GM23338 (cell line): ENCODE measurements at regions not wholly inside any gene's neighbourhood (a gene's known extent, or its start where the extent isn't known, plus 50 kb on each side); places are given as distances from the start of the nearest gene placed in this dataset.

ENCODE experiments used
- CREB1 ChIP-seq: fragments of 250-450 bp; sonication (Bioruptor Pico); IDR thresholded peaks from 2 replicates; pipeline ENCODE4 v1.5.0; 2020; ENCODE audit warnings: low read depth, mild to moderate bottlenecking, moderate library complexity
- CTCF ChIP-seq, 2 experiments: fragments of 200-600 bp in 1 of 2; sonication (generic) in 1 of 2; conservative IDR thresholded peaks; 2 replicates each; pipeline versions ENCODE4 v1.5.1 to v1.6.1; 2016 to 2017; ENCODE audit warnings: antibody characterized with exemption in 2 of 2, low read depth in 2 of 2, mild to moderate bottlenecking in 2 of 2, moderate library complexity in 1 of 2
- EZH2 ChIP-seq: fragments of 200-600 bp; sonication (generic); IDR thresholded peaks from one replicate; pipeline ENCODE4 v1.8.0; 2017; ENCODE audit warnings: antibody characterized with exemption, mild to moderate bottlenecking, low read depth; ENCODE audit not compliant: unreplicated experiment
- EZH2phosphoT487 ChIP-seq: fragments of 200-600 bp; sonication (generic); IDR thresholded peaks from one replicate; pipeline ENCODE4 v1.8.1; 2018; ENCODE audit warnings: antibody characterized with exemption; ENCODE audit not compliant: unreplicated experiment
- NANOG ChIP-seq: IDR thresholded peaks from 2 replicates; pipeline ENCODE4 v1.6.1; 2016; ENCODE audit warnings: antibody characterized with exemption, borderline replicate concordance
- POLR2AphosphoS5 ChIP-seq: IDR thresholded peaks from 2 replicates; pipeline ENCODE4 v1.6.1; 2016; ENCODE audit warnings: antibody characterized with exemption, low read depth
- STAT1 ChIP-seq: IDR thresholded peaks from one replicate; pipeline ENCODE4 v1.6.1; 2016; ENCODE audit warnings: antibody characterized with exemption; ENCODE audit not compliant: unreplicated experiment
- ZNF114 ChIP-seq: fragments of 250-450 bp; sonication (Bioruptor Pico); IDR thresholded peaks from 2 replicates; pipeline ENCODE4 v1.5.0; 2020; ENCODE audit warnings: mild to moderate bottlenecking, moderate library complexity
- TF ChIP-seq, protein P1 (sequence below): IDR thresholded peaks from one replicate; pipeline ENCODE4 v1.6.1; 2018; ENCODE audit warnings: antibody characterized with exemption; ENCODE audit not compliant: unreplicated experiment

DNA sequence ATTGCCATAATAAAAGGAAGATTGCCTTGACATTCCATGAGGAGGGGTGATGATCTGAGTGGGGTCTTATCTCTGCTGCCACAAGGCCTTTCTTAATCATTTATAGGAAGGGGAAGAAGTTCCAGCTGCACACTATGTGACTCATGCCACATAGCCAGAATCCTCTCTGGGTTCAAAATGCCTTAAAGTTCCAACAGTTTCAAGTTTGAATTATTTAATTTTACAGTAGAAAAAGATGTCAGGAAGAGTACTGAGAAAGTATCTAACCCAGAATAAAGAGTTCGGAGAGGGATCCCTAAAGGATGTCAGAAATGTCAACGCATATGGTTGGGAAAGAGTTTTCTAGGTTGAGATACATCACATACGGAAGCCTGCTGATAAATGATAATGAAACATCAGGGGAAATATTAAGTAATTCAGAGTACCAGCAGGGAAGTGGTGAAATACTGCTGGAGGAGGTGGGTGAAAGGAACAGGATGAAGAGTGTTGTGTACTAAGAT is 999.9 kb downstream of the TSN start:
- TF ChIP-seq CTCF (conservative IDR thresholded peaks at IDR 0.05; ENCODE audit: low read depth in 2 of 2) (no peak), EZH2 (no peak), CREB1 (no peak), EZH2phosphoT487 (no peak), NANOG (no peak), ZNF114 (CRISPR knock-in tag) (no peak), POLR2AphosphoS5 (no peak), STAT1 (no peak)
- TF ChIP-seq, protein P1, sequence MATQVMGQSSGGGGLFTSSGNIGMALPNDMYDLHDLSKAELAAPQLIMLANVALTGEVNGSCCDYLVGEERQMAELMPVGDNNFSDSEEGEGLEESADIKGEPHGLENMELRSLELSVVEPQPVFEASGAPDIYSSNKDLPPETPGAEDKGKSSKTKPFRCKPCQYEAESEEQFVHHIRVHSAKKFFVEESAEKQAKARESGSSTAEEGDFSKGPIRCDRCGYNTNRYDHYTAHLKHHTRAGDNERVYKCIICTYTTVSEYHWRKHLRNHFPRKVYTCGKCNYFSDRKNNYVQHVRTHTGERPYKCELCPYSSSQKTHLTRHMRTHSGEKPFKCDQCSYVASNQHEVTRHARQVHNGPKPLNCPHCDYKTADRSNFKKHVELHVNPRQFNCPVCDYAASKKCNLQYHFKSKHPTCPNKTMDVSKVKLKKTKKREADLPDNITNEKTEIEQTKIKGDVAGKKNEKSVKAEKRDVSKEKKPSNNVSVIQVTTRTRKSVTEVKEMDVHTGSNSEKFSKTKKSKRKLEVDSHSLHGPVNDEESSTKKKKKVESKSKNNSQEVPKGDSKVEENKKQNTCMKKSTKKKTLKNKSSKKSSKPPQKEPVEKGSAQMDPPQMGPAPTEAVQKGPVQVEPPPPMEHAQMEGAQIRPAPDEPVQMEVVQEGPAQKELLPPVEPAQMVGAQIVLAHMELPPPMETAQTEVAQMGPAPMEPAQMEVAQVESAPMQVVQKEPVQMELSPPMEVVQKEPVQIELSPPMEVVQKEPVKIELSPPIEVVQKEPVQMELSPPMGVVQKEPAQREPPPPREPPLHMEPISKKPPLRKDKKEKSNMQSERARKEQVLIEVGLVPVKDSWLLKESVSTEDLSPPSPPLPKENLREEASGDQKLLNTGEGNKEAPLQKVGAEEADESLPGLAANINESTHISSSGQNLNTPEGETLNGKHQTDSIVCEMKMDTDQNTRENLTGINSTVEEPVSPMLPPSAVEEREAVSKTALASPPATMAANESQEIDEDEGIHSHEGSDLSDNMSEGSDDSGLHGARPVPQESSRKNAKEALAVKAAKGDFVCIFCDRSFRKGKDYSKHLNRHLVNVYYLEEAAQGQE, result no peak
